ENCODE measurements at regions not wholly inside any gene's neighbourhood (a gene's known extent, or its start where the extent isn't known, plus 50 kb on each side); places are given as distances from the start of the nearest gene placed in this dataset.

DNA sequence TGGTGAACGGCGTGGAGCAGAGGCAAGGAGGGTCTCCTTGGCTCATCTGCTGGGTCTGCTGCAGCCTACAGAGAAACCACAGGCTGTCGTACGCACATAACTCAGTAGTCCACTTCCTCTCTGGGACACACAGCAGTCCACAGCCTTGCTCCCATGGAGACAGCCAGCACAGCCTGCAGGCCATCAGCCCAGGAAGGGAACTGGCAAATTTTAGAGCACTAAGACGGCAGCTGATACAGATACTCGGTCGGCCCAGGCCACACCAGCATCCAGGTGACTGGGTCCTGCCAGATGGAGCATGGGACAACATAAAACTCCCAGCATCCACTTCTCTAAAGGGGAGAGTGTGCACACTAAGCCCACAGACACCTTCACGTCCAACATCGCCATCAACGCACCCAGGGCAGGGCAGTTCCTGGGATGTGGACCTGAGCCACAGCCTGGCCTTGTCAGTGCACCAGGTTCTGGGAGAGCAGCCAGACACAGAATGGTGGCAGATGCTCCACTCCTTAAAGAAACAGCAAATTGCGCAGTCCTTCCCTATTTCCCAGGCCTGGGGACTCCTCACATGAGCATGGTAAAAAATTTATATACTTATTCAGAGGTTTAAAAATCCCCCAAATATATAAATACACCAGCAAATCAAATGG, 247.1 kb upstream of the RAB4A start:
- TF ChIP-seq SP1 (IDR thresholded peaks at IDR 0.05): no peak
- TF ChIP-seq, protein P1, sequence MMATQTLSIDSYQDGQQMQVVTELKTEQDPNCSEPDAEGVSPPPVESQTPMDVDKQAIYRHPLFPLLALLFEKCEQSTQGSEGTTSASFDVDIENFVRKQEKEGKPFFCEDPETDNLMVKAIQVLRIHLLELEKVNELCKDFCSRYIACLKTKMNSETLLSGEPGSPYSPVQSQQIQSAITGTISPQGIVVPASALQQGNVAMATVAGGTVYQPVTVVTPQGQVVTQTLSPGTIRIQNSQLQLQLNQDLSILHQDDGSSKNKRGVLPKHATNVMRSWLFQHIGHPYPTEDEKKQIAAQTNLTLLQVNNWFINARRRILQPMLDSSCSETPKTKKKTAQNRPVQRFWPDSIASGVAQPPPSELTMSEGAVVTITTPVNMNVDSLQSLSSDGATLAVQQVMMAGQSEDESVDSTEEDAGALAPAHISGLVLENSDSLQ (IDR thresholded peaks at IDR 0.05): no peak
- TF ChIP-seq TARDBP (IDR thresholded peaks at IDR 0.05): no peak
- no peak for TF ChIP-seq HDGF (IDR thresholded peaks at IDR 0.05; ENCODE audit: borderline replicate concordance)
- no peak for TF ChIP-seq BHLHE40 (IDR thresholded peaks at IDR 0.05; ENCODE audit: borderline replicate concordance)
